A549 (cell line): ENCODE measurements at regions not wholly inside any gene's neighbourhood (a gene's known extent, or its start where the extent isn't known, plus 50 kb on each side); places are given as distances from the start of the nearest gene placed in this dataset.

Experiments
- ATAC-seq, 2 experiments: fragments of 200-7000 bp in 1 of 2; fragments of >200 bp in 1 of 2; cut with Nextera tagmentation in 1 of 2; cut with Tn5 transposase in 1 of 2; 3 replicates each; pipeline versions ENCODE4 v1.8.0 to v1.9.1; 2018 to 2020; ENCODE audit warnings: mild to moderate bottlenecking in 1 of 2, moderate library complexity in 1 of 2
- CTCF ChIA-PET: fragments of 300-600 bp; sonication (Branson Sonifier 250); formaldehyde crosslinking; extraction: SDS; loops from one replicate; lab custom pipeline; 2021; ENCODE audit warnings: antibody characterized with exemption, inconsistent platforms; lab: Yijun Ruan, JAX
- POLR2A ChIA-PET: fragments of 350-600 bp; formaldehyde crosslinking; extraction: SDS; loops from one replicate; lab custom pipeline; 2021; ENCODE audit warnings: antibody characterized with exemption, inconsistent platforms; lab: Yijun Ruan, JAX
- DNase-seq, 2 experiments: peaks; one replicate each; pipeline versions ENCODE4 v3.0.0 to v3.0.0-alpha.2; 2011 to 2016; ENCODE audit warnings: low read depth in 1 of 2, low spot score in 1 of 2
- FAIRE-seq: peaks from 2 replicates; lab custom pipeline; 2011; peaks lifted over from hg19 to GRCh38; lab: Jason Lieb, UNC
- H3K27ac ChIP-seq, 2 experiments: fragments of >200 bp; sonication (Bioruptor Twin); formaldehyde crosslinking; 3 replicates each; pipeline ENCODE4 v1.5.1; 2016 to 2017
- H3K4me1 ChIP-seq: fragments of >200 bp; sonication (Bioruptor Twin); formaldehyde crosslinking; 3 replicates; pipeline ENCODE4 v1.6.1; 2016
- H3K4me2 ChIP-seq: fragments of >200 bp; sonication (Bioruptor Twin); formaldehyde crosslinking; 3 replicates; pipeline ENCODE4 v1.6.1; 2016
- H3K4me3 ChIP-seq: fragments of >200 bp; sonication (Bioruptor Twin); formaldehyde crosslinking; 3 replicates; pipeline ENCODE4 v1.5.1; 2016
- H3K9me3 ChIP-seq: fragments of >200 bp; sonication (Bioruptor Twin); formaldehyde crosslinking; 3 replicates; pipeline ENCODE4 v1.6.1; 2016
- CEBPB ChIP-seq, 2 experiments: fragments of >200 bp in 1 of 2; sonication (Bioruptor Twin) in 1 of 2; formaldehyde crosslinking in 1 of 2; IDR thresholded peaks; 2 replicates each; pipeline ENCODE4 v1.6.1; 2012 to 2016
- CHD4 ChIP-seq: fragments of 200-600 bp; sonication (generic); IDR thresholded peaks from 2 replicates; pipeline ENCODE4 v1.6.1; 2016; ENCODE audit warnings: antibody characterized with exemption, mild to moderate bottlenecking, borderline replicate concordance
- EHMT2 ChIP-seq: fragments of 200-600 bp; sonication (generic); IDR thresholded peaks from 2 replicates; pipeline ENCODE4 v1.6.1; 2016; ENCODE audit warnings: antibody characterized with exemption, low read depth, mild to moderate bottlenecking, moderate library complexity
- HDAC2 ChIP-seq: fragments of 200-600 bp; sonication (generic); IDR thresholded peaks from 2 replicates; pipeline ENCODE4 v1.6.1; 2016
- HEYL ChIP-seq: fragments of 250-450 bp; sonication (Bioruptor Pico); IDR thresholded peaks from 2 replicates; pipeline ENCODE4 v1.8.0; 2021; ENCODE audit warnings: mild to moderate bottlenecking, moderate library complexity
- HOXA7 ChIP-seq: fragments of 250-450 bp; sonication (Bioruptor Pico); IDR thresholded peaks from 2 replicates; pipeline ENCODE4 v1.5.0; 2020; ENCODE audit warnings: mild to moderate bottlenecking, moderate library complexity
- HOXB13 ChIP-seq: fragments of 250-450 bp; sonication (Bioruptor Pico); IDR thresholded peaks from 2 replicates; pipeline ENCODE4 v1.5.0; 2020; ENCODE audit warnings: low read depth, mild to moderate bottlenecking, moderate library complexity
- HOXB5 ChIP-seq: fragments of 250-450 bp; sonication (Bioruptor Pico); IDR thresholded peaks from 2 replicates; pipeline ENCODE4 v1.5.0; 2020; ENCODE audit warnings: mild to moderate bottlenecking, moderate library complexity
- JUN ChIP-seq, 2 experiments: fragments of >200 bp; sonication (Bioruptor Twin); formaldehyde crosslinking; IDR thresholded peaks; 2 replicates in 1 of 2; 3 replicates in 1 of 2; pipeline ENCODE4 v1.6.1; 2016 to 2017
- KDM1A ChIP-seq: fragments of 200-600 bp; sonication (generic); IDR thresholded peaks from 2 replicates; pipeline ENCODE4 v1.6.1; 2016; ENCODE audit warnings: low read depth, mild to moderate bottlenecking
- KDM5A ChIP-seq: fragments of 200-600 bp; sonication (generic); IDR thresholded peaks from 2 replicates; pipeline ENCODE4 v1.6.1; 2016; ENCODE audit warnings: antibody characterized with exemption, mild to moderate bottlenecking
- MAZ ChIP-seq: fragments of 150-350 bp; IDR thresholded peaks from 2 replicates; pipeline ENCODE4 v1.6.1; 2014; ENCODE audit warnings: antibody characterized with exemption, low read depth, low read length, borderline replicate concordance
- POLR2A ChIP-seq: IDR thresholded peaks from 2 replicates; pipeline ENCODE4 v1.6.1; 2012; ENCODE audit warnings: mild to moderate bottlenecking, low read length
- POLR2AphosphoS2 ChIP-seq: conservative IDR thresholded peaks from 2 replicates; pipeline ENCODE4 v1.6.1; 2012; ENCODE audit warnings: low read length, improper control_type of control experiment, inconsistent platforms
- RAD21 ChIP-seq, 2 experiments: fragments of >200 bp in 1 of 2; sonication (Bioruptor Twin) in 1 of 2; formaldehyde crosslinking in 1 of 2; IDR thresholded peaks in 1 of 2; conservative IDR thresholded peaks in 1 of 2; 2 replicates in 1 of 2; 3 replicates in 1 of 2; pipeline ENCODE4 v1.6.1; 2012 to 2018; ENCODE audit warnings: inconsistent platforms in 1 of 2
- RARB ChIP-seq: fragments of 250-450 bp; sonication (Bioruptor Pico); IDR thresholded peaks from 2 replicates; pipeline ENCODE4 v1.8.0; 2021; ENCODE audit warnings: mild to moderate bottlenecking, moderate library complexity
- SREBF2 ChIP-seq: fragments of 450-650 bp; IDR thresholded peaks from 2 replicates; pipeline ENCODE4 v1.6.1; 2014; ENCODE audit warnings: mild to moderate bottlenecking, moderate library complexity
- ZSCAN20 ChIP-seq: fragments of 250-450 bp; sonication (Bioruptor Pico); IDR thresholded peaks from 2 replicates; pipeline ENCODE4 v1.8.0; 2022; ENCODE audit warnings: mild to moderate bottlenecking, moderate library complexity
- WGBS: methylation state at CpG from one replicate; pipeline ENCODE4 v1.1.6; 2017; ENCODE audit errors: missing lambda C conversion rate; 5-methylcytosine and 5-hydroxymethylcytosine counted together
- TF ChIP-seq, protein P1 (sequence below): fragments of 200-600 bp; sonication (generic); IDR thresholded peaks from 2 replicates; pipeline ENCODE4 v1.6.1; 2016; ENCODE audit warnings: antibody characterized with exemption, mild to moderate bottlenecking, moderate library complexity
- TF ChIP-seq, protein P2 (sequence below): IDR thresholded peaks from 2 replicates; pipeline ENCODE4 v1.6.1; 2012; ENCODE audit warnings: low read depth, borderline replicate concordance
- TF ChIP-seq, protein P3 (sequence below): fragments of >200 bp; sonication (Bioruptor Twin); formaldehyde crosslinking; IDR thresholded peaks from 3 replicates; pipeline ENCODE4 v1.5.1; 2016
- TF ChIP-seq, protein P4 (sequence below): fragments of 250-450 bp; sonication (Bioruptor Pico); IDR thresholded peaks from 2 replicates; pipeline ENCODE4 v1.5.0; 2020; ENCODE audit warnings: low read depth, mild to moderate bottlenecking, moderate library complexity
- TF ChIP-seq, protein P5 (sequence below): IDR thresholded peaks from 2 replicates; pipeline ENCODE4 v1.6.1; 2012
- TF ChIP-seq, protein P6 (sequence below): fragments of >200 bp; sonication (Bioruptor Twin); formaldehyde crosslinking; IDR thresholded peaks from 2 replicates; pipeline ENCODE4 v1.6.1; 2016

DNA sequence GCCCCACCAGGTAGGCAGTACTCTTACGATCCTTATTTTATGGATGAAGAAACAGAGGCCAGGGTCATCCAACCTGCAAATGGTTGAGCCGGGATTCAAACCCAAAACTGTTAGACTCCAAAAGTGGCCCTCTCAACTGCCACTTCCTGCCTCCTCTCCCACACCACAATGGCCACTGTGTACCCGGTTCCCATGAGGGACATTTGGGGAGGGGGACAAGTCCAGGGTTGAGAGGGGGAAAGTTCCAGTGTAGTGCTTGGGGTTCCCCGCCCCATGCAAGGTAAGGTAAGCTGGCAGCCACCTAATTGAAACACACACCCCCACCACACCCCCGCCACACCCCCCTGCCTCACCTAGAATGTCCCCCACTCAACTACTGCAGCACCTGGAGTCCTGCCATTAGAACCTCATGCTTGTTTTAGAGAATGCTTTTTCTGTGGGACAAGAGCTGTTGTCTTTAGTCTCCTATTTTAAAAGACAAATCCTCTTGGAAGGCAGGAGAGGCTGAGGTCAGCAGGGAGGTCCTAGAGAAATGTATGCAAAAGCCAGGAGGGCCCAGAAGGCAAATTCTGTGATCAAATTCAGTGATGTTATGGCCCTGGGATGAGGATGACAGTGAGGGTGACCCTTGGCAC is 145.2 kb downstream of the ZFP36L2 start:
- ATAC-seq (no peak), FAIRE-seq (no peak), DNase-seq (no peak)
- TF ChIP-seq, protein P1, sequence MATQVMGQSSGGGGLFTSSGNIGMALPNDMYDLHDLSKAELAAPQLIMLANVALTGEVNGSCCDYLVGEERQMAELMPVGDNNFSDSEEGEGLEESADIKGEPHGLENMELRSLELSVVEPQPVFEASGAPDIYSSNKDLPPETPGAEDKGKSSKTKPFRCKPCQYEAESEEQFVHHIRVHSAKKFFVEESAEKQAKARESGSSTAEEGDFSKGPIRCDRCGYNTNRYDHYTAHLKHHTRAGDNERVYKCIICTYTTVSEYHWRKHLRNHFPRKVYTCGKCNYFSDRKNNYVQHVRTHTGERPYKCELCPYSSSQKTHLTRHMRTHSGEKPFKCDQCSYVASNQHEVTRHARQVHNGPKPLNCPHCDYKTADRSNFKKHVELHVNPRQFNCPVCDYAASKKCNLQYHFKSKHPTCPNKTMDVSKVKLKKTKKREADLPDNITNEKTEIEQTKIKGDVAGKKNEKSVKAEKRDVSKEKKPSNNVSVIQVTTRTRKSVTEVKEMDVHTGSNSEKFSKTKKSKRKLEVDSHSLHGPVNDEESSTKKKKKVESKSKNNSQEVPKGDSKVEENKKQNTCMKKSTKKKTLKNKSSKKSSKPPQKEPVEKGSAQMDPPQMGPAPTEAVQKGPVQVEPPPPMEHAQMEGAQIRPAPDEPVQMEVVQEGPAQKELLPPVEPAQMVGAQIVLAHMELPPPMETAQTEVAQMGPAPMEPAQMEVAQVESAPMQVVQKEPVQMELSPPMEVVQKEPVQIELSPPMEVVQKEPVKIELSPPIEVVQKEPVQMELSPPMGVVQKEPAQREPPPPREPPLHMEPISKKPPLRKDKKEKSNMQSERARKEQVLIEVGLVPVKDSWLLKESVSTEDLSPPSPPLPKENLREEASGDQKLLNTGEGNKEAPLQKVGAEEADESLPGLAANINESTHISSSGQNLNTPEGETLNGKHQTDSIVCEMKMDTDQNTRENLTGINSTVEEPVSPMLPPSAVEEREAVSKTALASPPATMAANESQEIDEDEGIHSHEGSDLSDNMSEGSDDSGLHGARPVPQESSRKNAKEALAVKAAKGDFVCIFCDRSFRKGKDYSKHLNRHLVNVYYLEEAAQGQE: no peak
- TF ChIP-seq HEYL (CRISPR knock-in tag): no peak
- no peak for TF ChIP-seq JUN (IDR thresholded peaks at IDR 0.05)
- no peak for TF ChIP-seq CHD4
- TF ChIP-seq, protein P2, sequence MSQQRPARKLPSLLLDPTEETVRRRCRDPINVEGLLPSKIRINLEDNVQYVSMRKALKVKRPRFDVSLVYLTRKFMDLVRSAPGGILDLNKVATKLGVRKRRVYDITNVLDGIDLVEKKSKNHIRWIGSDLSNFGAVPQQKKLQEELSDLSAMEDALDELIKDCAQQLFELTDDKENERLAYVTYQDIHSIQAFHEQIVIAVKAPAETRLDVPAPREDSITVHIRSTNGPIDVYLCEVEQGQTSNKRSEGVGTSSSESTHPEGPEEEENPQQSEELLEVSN: no peak
- TF ChIP-seq KDM5A: no peak
- no peak for TF ChIP-seq EHMT2
- TF ChIP-seq ZSCAN20 (CRISPR knock-in tag): no peak
- TF ChIP-seq, protein P3, sequence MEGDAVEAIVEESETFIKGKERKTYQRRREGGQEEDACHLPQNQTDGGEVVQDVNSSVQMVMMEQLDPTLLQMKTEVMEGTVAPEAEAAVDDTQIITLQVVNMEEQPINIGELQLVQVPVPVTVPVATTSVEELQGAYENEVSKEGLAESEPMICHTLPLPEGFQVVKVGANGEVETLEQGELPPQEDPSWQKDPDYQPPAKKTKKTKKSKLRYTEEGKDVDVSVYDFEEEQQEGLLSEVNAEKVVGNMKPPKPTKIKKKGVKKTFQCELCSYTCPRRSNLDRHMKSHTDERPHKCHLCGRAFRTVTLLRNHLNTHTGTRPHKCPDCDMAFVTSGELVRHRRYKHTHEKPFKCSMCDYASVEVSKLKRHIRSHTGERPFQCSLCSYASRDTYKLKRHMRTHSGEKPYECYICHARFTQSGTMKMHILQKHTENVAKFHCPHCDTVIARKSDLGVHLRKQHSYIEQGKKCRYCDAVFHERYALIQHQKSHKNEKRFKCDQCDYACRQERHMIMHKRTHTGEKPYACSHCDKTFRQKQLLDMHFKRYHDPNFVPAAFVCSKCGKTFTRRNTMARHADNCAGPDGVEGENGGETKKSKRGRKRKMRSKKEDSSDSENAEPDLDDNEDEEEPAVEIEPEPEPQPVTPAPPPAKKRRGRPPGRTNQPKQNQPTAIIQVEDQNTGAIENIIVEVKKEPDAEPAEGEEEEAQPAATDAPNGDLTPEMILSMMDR: no peak
- no peak for TF ChIP-seq HOXB5
- no peak for TF ChIP-seq POLR2A
- no peak for TF ChIP-seq CEBPB (IDR thresholded peaks at IDR 0.05)
- H3K27ac ChIP-seq: peak overlapping the region; percentile 82 to 90
- CTCF ChIA-PET: interaction anchor here (0.6 to 2.4 kb wide), 5 partner anchors 11 to 253 kb away, joined by 3 to 9 read pairs (median 4); no protein-coding TSS in a partner anchor
- POLR2A ChIA-PET: interaction anchor here (0.7 to 1.9 kb wide), 2 partner anchors 21 to 141 kb away, joined by 5 to 6 read pairs; no protein-coding TSS in a partner anchor
- H3K9me3 ChIP-seq: no peaks in the 10 kb centered on the region
- H3K4me2 ChIP-seq: no peak overlapping the region
- H3K4me1 ChIP-seq: peaks cover 56% of the 10 kb centered on the region
- H3K4me3 ChIP-seq: no peak overlapping the region
- 93% methylated on average over 5 of the region's 5 CpGs for WGBS

DNA sequence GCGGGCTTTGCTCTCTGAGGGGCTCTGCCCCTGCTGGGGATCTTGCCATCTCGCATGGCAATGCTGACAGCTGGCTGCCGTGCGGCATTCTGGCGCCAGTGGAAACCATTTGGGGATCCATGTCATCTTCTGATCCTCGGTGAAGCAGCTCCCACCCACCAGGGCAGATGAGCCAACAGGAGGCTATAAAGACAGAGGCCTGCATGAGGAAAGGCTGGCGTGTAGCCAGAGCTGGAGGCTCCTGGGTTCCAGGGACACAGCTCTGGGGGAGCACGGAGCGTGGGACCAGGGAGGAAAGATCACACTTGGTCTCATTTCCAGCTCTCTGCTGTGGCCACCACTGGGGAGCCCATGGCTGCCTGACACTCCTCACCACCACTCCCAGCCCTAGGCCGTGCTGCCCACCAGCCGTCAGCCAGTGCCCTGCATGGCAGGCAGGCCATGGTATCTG is 145.8 kb downstream of the ZFP36L2 start:
- Histone ChIP-seq H3K4me2 (no peak overlapping the region), H3K27ac (peak overlapping the region; percentile 82 to 90; a peak in 3 of 6 replicates), H3K4me3 (no peak overlapping the region), H3K9me3 (no peaks in the 10 kb centered on the region), H3K4me1 (peaks cover 56% of the 10 kb centered on the region)
- no peak for FAIRE-seq
- CTCF ChIA-PET: interaction anchor here (0.8 to 2.4 kb wide), 3 partner anchors 10 to 147 kb away, joined by 3 to 9 read pairs (median 4); no protein-coding TSS in a partner anchor
- 91% methylated on average over 11 of the region's 11 CpGs for WGBS
- DNase-seq: no peak
- no peak for ATAC-seq
- POLR2A ChIA-PET: interaction anchor here (0.9 kb wide), 1 partner anchor 146 kb away, joined by 3 read pairs; no protein-coding TSS in a partner anchor
- TF ChIP-seq CHD4 (no peak), RARB (CRISPR knock-in tag) (no peak), HOXA7 (no peak), SREBF2 (no peak), POLR2AphosphoS2 (no peak), RAD21 (conservative IDR thresholded peaks at IDR 0.05 in 1 of 2, IDR thresholded peaks at IDR 0.05 in 1 of 2) (no peak), KDM1A (no peak), HDAC2 (no peak), CEBPB (IDR thresholded peaks at IDR 0.05) (no peak), MAZ (no peak), HOXB13 (CRISPR knock-in tag) (no peak)
- TF ChIP-seq, protein P4, sequence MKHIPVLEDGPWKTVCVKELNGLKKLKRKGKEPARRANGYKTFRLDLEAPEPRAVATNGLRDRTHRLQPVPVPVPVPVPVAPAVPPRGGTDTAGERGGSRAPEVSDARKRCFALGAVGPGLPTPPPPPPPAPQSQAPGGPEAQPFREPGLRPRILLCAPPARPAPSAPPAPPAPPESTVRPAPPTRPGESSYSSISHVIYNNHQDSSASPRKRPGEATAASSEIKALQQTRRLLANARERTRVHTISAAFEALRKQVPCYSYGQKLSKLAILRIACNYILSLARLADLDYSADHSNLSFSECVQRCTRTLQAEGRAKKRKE: no peak
- TF ChIP-seq, protein P1: no peak
- TF ChIP-seq, protein P5, sequence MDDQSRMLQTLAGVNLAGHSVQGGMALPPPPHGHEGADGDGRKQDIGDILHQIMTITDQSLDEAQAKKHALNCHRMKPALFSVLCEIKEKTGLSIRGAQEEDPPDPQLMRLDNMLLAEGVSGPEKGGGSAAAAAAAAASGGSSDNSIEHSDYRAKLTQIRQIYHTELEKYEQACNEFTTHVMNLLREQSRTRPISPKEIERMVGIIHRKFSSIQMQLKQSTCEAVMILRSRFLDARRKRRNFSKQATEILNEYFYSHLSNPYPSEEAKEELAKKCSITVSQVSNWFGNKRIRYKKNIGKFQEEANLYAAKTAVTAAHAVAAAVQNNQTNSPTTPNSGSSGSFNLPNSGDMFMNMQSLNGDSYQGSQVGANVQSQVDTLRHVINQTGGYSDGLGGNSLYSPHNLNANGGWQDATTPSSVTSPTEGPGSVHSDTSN: no peak
- TF ChIP-seq, protein P6, sequence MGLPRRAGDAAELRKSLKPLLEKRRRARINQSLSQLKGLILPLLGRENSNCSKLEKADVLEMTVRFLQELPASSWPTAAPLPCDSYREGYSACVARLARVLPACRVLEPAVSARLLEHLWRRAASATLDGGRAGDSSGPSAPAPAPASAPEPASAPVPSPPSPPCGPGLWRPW: no peak
